ENCODE measurements at regions not wholly inside any gene's neighbourhood (a gene's known extent, or its start where the extent isn't known, plus 50 kb on each side); places are given as distances from the start of the nearest gene placed in this dataset.
"Not testable (repeated sequence)": the region's sequence is repeated elsewhere in the genome, so short reads cannot be mapped to it uniquely, and the experiment has no call there.

DNA sequence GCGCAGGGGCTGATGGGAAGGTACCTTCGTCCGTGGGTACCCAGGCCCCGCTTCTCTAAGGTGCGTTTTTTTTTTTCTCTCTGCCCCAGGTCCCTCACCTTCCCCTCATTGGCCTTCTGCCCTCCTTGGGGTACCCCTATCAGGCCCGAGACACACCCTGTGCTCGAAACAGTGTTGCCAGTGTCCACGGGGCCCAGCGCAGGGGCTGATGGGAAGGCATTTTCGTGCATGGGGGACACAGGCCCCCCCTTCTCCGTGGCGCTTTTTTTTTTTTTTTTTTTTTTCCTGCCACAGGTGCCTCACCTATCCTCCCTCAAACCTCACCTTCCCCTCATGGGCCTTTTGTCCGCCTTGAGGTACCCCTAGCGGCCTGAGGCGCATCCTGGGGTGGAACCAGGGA lies 191.6 kb downstream of the POTEG start:
- not testable (repeated sequence) for DNase-seq (ENCODE audit: low spot score)

DNA sequence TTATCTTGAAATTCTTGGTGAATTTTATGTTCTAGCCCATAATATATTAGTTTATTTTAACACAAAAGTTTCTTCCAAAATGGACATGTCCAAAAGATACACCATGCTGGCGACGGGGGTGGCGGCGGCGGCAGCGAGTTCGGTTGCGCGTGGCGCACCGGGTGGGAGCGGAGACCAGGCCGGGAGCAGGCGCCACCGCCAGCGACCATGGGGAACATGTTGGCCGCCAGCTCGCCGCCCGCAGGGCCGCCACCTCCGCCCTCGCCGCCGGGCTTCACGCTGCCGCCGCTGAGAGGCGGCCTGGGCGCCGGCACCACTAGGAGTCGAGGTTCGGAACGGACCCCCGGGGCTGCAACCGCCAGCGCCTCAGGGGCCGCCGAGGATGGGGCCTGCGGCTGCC lies 167.2 kb downstream of the POTEG start:
- DNase-seq (ENCODE audit: low spot score) = not testable (repeated sequence)

GRCh38 chr14:19267636-19268035 lies 166.5 kb downstream of the POTEG start:
- not testable (repeated sequence) for DNase-seq (ENCODE audit: low spot score)

GRCh38 chr14:19268047-19268627 lies 166.0 kb downstream of the POTEG start:
- not testable (repeated sequence) for DNase-seq (ENCODE audit: low spot score)

DNA sequence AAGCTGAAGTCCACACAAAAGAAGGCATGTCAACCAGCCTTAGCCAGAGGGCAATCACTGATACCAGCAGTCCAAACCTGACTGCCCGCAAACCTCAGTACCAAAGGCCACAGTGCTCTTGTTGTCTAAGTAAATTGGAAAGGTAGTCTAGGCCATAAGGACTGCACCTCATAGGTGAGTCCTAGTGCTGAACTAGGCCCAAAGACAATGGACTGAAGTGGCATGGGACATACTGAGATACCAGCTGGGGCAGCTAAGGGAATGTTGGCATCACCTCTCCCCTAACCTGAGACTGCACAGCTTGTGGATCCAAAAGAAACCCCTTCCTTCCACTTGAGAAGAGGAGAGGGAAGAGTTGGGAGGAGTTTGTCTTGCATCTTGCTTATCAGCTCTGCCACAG lies 161.9 kb downstream of the POTEG start:
- DNase-seq (ENCODE audit: low spot score) = not testable (repeated sequence)

DNA sequence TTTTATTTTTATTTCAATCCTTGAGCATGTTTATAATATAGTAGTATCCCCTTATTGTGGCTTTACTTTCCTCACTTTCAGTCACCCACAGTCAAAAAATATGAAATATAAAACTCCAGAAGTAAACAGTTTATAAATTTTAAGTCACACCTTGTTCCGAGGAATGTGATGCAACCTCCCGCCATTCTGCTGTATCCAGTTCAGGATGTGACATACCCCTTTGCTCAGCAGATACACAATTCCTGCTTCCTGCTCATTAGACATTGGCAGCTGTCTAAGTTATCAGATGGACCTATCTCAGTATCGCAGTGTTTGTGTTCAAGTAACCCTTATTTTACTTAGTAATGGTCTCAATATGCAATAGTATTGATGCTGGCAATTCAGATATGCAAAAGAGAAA lies 144.5 kb downstream of the POTEG start:
- DNase-seq (ENCODE audit: low spot score) = not testable (repeated sequence)

- DNase-seq (ENCODE audit: low spot score) = not testable (repeated sequence)
Observed at GRCh38 chr14:19300243-19300642, 133.9 kb downstream of the POTEG start.

DNA sequence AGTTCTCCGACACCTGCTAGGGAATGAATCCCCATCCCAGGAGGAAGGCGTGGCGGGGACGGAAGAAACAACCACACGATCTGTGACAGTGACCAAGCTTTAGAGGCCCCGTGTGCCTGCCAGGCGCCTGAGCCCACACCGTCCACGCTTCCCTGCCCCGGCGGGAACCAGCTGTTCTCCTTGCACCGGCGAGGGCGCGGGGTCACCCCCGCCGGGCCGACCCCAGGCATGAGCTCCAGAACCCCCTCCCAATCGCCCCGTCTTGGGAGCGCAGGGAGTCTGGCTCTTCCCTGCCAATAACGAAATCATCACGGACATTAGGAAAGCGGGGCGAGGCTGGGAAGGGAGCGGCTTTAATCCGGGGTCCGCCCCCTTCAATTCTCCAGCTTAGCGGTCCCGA lies 133.3 kb downstream of the POTEG start:
- DNase-seq (ENCODE audit: low spot score) = not testable (repeated sequence)

DNA sequence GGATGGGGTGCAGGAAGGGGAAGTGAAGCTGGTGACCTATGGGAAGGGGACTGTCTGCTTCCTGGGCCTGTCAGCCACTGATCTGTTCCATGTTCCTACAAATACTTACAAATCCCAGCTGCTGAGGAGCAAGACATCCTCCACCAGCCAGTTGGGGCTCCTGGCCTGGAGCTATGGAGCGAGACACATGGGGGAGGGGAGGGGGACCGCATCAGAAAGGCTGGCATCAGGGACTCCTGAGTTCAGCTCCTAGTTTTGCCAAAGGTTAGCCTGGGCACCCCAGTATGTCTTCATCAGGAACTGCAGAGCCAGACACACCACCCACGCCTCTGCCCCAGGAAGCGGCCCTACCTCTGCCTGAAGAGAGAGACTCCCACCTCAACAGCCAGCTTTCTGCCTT lies 130.3 kb downstream of the POTEG start:
- not testable (repeated sequence) for DNase-seq (ENCODE audit: low spot score)

- DNase-seq (ENCODE audit: low spot score) = not testable (repeated sequence)
Observed at GRCh38 chr14:19304442-19304841, 129.7 kb downstream of the POTEG start.

- DNase-seq (ENCODE audit: low spot score) = not testable (repeated sequence)
Observed at GRCh38 chr14:19304918-19305317, 129.2 kb downstream of the POTEG start.

DNA sequence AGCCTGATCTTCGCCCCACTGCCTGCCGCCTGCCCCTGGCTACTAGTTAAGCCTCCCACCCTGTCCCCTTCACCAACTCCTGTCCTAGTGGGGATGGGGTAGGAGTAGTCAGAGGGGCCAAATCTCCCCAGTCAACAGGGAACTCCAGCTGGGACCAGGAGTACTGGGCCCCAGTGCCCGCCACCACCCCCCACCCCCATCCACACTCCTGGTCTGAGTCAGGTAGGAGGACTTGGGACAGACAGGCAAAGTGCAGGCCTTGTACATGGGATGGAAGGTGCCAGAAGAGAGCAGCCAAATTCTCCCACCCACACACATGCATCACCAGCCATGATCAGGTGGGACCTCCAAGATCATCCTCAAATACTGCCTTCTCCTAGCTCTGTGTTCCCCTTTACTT lies 128.4 kb downstream of the POTEG start:
- DNase-seq (ENCODE audit: low spot score) = not testable (repeated sequence)

DNA sequence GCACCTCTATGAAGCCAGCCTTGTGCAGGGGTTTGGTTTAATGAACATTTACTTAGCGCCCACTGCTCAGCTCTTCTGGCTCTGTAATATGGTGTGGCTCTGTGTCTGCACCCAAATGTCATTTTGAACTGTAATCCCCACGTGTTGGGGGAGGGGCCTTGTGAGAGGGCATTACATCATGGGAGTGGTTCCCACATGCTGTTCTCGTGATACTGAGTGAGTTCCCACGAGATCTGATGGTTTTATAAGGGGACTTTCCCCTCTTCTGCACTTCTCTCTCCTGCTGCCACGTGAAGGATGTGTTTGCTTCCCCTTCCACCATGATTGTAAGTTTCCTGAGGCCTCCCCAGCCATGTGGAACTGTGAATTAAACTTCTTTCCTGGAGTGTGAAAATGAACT lies 127.7 kb downstream of the POTEG start:
- DNase-seq (ENCODE audit: low spot score) = not testable (repeated sequence)

- DNase-seq (ENCODE audit: low spot score) = not testable (repeated sequence)
Observed at GRCh38 chr14:19311023-19311422, 123.1 kb downstream of the POTEG start.

DNA sequence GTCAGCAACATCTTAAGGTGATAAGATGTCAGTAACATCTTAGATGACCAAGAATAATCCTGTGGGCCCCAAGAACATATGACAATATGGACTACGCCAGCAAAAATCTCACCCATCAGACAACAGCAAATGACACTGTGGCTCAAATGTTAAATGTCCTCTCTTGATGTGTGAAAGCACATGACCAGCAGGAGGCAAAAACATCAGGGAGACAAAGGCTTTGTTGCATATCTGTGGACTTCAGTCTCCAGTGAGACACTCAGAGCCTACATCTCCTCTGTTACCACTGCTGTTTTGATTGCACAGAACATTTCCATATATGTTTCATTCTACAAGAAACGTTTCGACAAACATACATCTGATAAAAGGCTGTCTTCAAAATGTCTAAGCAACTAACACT lies 103.5 kb downstream of the POTEG start:
- DNase-seq (ENCODE audit: low spot score) = not testable (repeated sequence)

- DNase-seq (ENCODE audit: low spot score) = not testable (repeated sequence)
Observed at GRCh38 chr14:19337232-19338059, 96.7 kb downstream of the POTEG start.

GRCh38 chr14:19338060-19338372 lies 96.1 kb downstream of the POTEG start:
- not testable (repeated sequence) for DNase-seq (ENCODE audit: low spot score)

- DNase-seq (ENCODE audit: low spot score) = not testable (repeated sequence)
Observed at GRCh38 chr14:19340976-19341375, 93.2 kb downstream of the POTEG start.

- not testable (repeated sequence) for DNase-seq (ENCODE audit: low spot score)
Observed at GRCh38 chr14:19341627-19342026, 92.5 kb downstream of the POTEG start.

- not testable (repeated sequence) for DNase-seq (ENCODE audit: low spot score)
Observed at GRCh38 chr14:19344261-19344660, 89.9 kb downstream of the POTEG start.

GRCh38 chr14:19344689-19345088 lies 89.5 kb downstream of the POTEG start:
- not testable (repeated sequence) for DNase-seq (ENCODE audit: low spot score)

GRCh38 chr14:19345298-19345911 lies 88.7 kb downstream of the POTEG start:
- not testable (repeated sequence) for DNase-seq (ENCODE audit: low spot score)

GRCh38 chr14:19346074-19346480 lies 88.1 kb downstream of the POTEG start:
- peak; percentile 0 for DNase-seq (ENCODE audit: low spot score)

Data from putamen (tissue), 1 donor.